ENCODE measurements at regions not wholly inside any gene's neighbourhood (a gene's known extent, or its start where the extent isn't known, plus 50 kb on each side); places are given as distances from the start of the nearest gene placed in this dataset.
A peak's percentile ranks its signal among the peaks of the same experiment; 100 is the strongest.
"Not testable (repeated sequence)": the region's sequence is repeated elsewhere in the genome, so short reads cannot be mapped to it uniquely, and the experiment has no call there.

DNA sequence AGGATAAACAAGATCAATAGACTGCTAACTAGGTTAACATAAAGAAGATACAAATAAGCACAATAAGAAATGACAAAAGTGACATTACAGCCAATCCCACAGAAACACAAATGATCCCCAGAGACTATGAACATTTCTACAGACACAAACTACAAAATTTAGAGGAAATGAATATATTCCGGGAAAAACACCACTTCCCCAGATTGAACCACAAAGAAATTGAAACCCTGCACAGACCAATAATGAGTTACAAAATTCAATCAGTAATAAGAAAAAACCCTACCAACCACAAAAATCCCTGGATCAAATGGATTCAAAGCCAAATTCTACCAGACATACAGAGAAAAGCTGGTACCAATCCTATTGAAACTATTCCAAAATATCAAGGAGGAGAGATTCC lies 232.4 kb upstream of the RBMS1 start:
- DNase-seq = no peak

- DNase-seq = no peak
Measured at GRCh38 chr2:160730296-160730995, 236.8 kb upstream of the RBMS1 start.

- no peak for DNase-seq
Measured at GRCh38 chr2:160731415-160731814, 237.8 kb upstream of the RBMS1 start.

DNA sequence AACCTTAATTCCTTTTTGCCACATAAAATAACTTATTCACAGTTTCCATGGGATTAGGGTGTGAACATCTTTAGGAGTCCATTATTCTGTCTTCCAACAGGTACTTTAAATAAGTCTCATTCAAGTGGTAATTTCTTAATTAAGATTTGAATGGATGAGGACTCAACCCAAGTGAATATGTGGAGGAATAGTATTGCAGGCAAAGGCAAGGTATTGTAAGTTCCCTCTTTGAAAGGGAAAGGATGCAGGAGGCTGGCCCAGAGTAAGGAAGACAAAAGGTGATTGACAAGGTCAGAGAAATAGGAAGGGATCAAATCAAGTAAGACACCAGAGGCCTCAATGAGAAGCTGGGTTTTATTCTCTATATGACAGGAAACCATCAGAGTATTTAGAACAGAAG lies 238.2 kb upstream of the RBMS1 start:
- DNase-seq = no peak

GRCh38 chr2:160735696-160736095 lies 242.1 kb upstream of the RBMS1 start:
- no peak for DNase-seq

DNA sequence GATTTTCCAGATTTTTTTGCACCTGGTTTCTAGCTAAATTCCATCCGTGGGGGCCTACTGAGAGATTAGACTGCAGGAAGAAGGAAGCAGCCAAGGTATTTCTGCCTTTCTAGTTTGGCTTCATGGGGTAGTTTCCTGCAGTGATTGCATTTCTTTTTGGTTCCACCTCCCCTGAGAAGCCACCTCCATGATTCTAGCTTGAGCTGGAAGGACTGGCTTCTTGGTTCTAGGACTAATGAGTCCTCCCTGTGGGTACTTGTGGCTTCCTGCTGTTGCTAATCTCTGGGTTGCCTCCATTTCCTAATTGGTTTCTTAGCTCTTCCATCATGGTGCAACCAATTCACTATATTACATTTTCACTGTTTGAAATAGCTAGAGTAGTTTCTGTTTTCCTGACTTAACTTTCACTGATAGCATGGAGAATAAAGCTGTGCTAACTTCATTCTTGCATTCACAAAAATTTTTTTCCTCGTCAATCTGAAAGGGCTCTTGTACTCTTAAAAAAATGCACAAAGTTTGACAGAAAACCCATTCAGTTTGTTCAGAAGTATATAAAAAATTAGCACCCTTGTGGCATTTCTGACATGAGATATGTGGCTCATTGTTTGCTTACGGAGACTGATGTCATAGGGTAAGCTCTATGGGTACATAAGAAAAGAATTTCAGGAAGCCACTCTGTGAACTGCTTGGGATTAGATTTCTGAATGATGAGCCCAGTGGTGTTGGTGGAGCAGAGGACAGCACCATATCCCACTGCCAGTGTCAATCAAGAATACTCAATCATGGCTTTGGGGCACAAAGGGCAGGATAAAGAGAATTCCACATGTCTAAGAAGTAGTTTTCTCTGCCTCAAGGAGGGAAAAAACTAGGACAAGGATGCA lies 242.8 kb upstream of the RBMS1 start:
- DNase-seq = no peak

- DNase-seq = no peak
Measured at GRCh38 chr2:160737247-160737646, 243.6 kb upstream of the RBMS1 start.

GRCh38 chr2:160741271-160741670 lies 247.7 kb upstream of the RBMS1 start:
- DNase-seq = no peak

DNA sequence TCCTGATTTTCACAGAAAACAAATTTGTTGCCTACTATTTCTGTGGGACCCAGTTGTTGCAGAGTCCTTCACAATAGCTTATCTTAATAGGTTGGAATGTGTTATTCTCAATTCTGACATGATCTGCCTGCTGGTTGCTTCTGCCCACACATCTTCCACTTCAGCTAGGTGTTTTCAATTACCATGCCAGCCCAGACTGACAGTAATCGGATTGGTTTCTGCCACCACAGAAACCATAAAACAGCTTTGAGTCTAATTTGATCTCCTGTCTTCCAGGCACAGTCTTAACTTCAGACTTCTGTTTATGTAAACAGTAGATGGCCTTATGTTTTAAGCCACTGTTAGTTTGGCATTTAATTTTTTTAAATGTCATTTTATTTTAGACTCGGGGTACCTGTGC lies 248.2 kb upstream of the RBMS1 start:
- no peak for DNase-seq

- no peak for DNase-seq
Measured at GRCh38 chr2:160742667-160743066, 249.1 kb upstream of the RBMS1 start.

DNA sequence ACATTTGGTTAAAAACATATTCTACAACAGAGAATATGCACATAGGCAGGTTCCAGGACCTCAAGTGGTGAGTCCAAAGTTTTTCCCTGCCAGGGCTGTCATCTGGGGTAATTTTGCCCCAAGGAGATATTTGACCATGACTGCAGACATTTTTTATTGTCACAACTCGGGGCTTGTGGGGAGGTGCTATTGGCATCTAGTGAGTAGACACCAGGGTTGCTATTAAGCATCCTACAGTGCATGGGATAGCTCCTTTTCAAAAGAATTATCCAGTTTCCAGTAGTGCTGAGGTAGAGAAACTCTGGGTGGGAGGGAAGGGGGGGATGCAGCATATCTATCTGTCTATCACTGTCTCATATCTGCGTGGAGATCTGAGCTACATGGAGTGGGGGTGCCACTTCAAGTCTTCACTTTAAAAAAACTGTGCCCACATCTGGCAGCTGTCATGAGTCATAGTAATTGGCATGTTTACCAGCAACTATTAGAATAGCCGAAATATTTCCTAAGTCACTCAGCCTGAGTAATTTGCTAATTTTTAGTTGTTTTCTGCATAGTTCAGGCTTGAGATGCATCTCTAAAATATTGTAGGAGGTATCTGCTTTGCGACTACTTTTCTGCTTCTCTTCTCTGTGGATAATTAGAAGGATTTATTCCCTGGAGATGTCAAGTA lies 254.0 kb upstream of the RBMS1 start:
- DNase-seq = no peak

DNA sequence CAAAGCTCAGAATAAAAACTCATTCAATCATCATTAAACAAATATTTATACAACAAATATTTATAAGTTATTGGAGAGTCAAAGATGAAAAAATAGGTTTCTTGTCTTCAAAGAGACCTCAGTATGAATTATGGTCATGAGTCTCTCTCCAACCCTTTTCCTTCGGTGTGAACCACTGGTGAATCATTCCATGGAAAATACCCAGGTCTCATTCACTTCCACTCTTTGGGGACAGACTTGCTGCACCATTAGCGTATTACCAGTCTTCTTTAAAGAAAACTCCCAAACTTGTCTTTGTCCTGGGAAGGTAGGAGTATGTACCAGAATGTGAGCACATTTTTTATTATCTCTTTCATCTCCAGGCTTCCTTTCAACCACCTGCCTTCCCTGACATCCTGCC lies 257.4 kb upstream of the RBMS1 start:
- no peak for DNase-seq

DNA sequence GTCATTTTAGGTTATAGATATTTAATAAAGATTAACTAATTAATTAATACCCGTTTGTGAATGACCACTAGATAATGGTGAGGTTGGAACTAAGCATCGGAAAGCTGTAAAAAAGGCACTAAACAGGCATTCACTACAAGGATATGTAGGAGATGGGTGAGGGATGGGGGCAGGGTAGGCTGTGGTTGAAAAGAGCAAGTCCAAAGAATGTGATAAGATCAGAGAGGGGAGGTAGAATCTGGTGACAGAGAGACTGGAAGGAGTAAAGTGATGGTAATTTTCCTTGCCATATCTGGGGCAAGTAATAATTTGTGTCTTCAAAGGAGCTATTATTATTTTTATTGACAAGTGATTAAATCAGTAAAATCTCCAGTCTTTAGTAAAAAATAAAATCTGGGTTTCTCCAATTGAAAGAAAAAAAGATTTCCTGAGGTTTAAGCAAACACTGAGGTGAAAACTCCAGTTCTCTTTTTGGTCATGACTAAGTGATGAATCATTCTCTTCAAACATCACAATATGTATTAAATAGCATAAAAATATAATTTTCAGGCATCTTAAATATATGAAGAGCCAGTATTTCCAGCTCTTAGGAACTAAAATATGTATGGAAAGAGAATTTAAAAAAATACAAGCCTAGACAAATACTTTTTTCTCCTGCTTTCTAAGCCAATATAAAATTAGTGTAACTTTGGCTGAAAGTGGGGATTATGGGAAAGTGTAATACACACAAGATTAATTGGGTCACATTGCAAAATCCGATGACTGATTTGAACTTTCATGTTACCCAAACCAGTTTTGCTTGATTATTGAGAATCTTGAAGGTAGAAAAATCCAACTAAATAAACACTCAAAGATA lies 259.1 kb upstream of the RBMS1 start:
- DNase-seq = peak; percentile 31 to 45

- DNase-seq = no peak
Measured at GRCh38 chr2:160753331-160753654, 259.7 kb upstream of the RBMS1 start.

GRCh38 chr2:160753960-160754359 lies 260.4 kb upstream of the RBMS1 start:
- DNase-seq = no peak

DNA sequence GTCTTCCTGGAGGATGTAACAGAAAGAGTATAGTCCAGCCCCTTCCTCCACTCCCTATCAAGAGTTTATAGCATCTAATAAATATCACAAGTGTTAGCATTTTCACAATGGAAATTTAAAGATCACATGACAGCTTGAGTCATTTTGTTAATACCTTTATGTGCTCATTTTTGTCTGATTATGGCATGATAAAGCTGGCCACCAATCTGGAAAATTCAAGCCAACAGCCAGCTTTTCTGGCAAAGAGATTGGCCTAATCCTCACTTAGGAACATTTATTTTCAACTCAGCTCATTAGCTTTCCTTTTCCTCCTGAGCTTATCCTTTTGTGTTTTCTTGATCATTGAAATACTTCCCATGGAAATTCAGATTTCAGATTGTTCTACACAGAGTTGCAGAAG lies 262.9 kb upstream of the RBMS1 start:
- DNase-seq = no peak

DNA sequence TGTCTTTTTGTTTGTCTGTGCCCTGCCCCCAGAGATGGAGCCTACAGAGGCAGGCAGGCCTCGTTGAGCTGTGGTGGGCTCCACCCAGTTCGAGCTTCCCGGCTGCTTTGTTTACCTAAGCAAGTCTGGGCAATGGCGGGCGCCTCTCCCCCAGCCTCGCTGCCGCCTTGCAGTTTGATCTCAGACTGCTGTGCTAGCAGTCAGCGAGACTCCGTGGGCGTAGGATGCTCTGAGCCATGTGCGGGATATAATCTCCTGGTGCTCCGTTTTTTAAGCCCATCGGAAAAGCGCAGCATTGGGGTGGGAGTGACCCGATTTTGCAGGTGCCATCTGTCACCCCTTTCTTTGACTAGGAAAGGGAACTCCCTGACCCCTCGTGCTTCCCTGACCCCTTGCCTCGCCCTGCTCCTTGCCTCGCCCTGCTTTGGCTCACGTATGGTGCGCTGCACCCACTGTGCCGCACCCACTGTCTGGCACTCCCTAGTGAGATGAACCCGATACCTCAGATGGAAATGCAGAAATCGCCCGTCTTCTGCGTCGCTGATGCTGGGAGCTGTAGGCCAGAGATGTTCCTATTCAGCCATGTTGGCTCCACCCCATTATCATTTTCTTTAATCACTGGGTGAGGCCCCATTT lies 269.0 kb upstream of the RBMS1 start:
- DNase-seq = not testable (repeated sequence)

- no peak for DNase-seq
Measured at GRCh38 chr2:160783474-160783873, 289.9 kb upstream of the RBMS1 start.

GRCh38 chr2:160784034-160784433 lies 290.4 kb upstream of the RBMS1 start:
- no peak for DNase-seq

GRCh38 chr2:160790738-160791137 lies 297.1 kb upstream of the RBMS1 start:
- DNase-seq = no peak

- no peak for DNase-seq
Measured at GRCh38 chr2:160791884-160792283, 298.3 kb upstream of the RBMS1 start.
